ENCODE measurements at regions not wholly inside any gene's neighbourhood (a gene's known extent, or its start where the extent isn't known, plus 50 kb on each side); places are given as distances from the start of the nearest gene placed in this dataset.

- WGBS, 2 donors = 65 to 71% methylated on average over 3 of the region's 3 CpGs
- H3K4me1 ChIP-seq = no peaks in the 10 kb centered on the region
Observed at GRCh38 chr7:145152589-145152988, 316.7 kb upstream of the TPK1 start.

DNA sequence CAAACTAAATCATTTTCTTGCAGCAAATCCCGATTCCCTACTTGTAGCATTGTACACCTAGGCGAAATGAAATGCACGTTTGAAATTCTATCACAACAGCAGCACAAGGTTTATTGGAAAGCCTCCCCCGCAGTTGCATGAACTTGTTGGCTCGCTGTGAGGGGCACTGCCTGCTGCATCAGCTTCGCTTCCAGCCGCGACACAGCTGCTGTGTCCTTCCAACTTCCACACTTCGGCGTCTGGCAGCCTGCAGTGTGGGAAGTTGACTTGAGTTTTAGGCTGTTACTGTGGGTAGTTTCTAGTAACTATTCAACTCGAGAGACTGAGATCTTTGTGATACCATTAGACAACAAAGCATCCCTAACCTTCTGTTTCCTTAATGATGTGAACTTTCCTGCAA is 315.8 kb upstream of the TPK1 start:
- no peak for TF ChIP-seq POLR2AphosphoS5 (IDR thresholded peaks at IDR 0.05)
- no peak for TF ChIP-seq EP300 (IDR thresholded peaks at IDR 0.05)
- TF ChIP-seq POLR2A (IDR thresholded peaks at IDR 0.05) = no peak
- TF ChIP-seq CTCF (IDR thresholded peaks at IDR 0.05) = no peak
- intact Hi-C loops (cut with DNase I) = no loop called here
- Histone ChIP-seq H3K4me1 (no peaks in the 10 kb centered on the region), H3K36me3 (no peaks in the 10 kb centered on the region), H3K27me3 (no peaks in the 10 kb centered on the region), H3K27ac (no peak overlapping the region), H3K4me3 (no peak overlapping the region), H3K9me3 (no peaks in the 10 kb centered on the region)
- WGBS, 2 donors = 70 to 72% methylated on average over 11 of the region's 11 CpGs
- no peak for DNase-seq

More at GRCh38 chr7:145152589-145152988, 316.7 kb upstream of the TPK1 start:
- Histone ChIP-seq H3K27ac (no peak overlapping the region), H3K4me3 (no peak overlapping the region), H3K27me3 (no peaks in the 10 kb centered on the region), H3K36me3 (no peaks in the 10 kb centered on the region), H3K9me3 (no peaks in the 10 kb centered on the region)
- TF ChIP-seq CTCF (IDR thresholded peaks at IDR 0.05) (no peak), POLR2AphosphoS5 (IDR thresholded peaks at IDR 0.05) (no peak), POLR2A (IDR thresholded peaks at IDR 0.05) (no peak), EP300 (IDR thresholded peaks at IDR 0.05) (no peak)
- DNase-seq = no peak
- intact Hi-C loops (cut with DNase I) = no loop called here

- WGBS, 2 donors = 55 to 78% methylated on average over 2 of the region's 2 CpGs
- H3K27ac ChIP-seq = no peak overlapping the region
- H3K36me3 ChIP-seq = no peaks in the 10 kb centered on the region
- intact Hi-C loops (cut with DNase I) = no loop called here
- DNase-seq = no peak
- TF ChIP-seq POLR2AphosphoS5 (IDR thresholded peaks at IDR 0.05) = no peak
- TF ChIP-seq EP300 (IDR thresholded peaks at IDR 0.05) = no peak
- no peak for TF ChIP-seq POLR2A (IDR thresholded peaks at IDR 0.05)
- TF ChIP-seq CTCF (IDR thresholded peaks at IDR 0.05) = no peak
- H3K9me3 ChIP-seq = no peaks in the 10 kb centered on the region
- H3K27me3 ChIP-seq = no peaks in the 10 kb centered on the region
- H3K4me1 ChIP-seq = no peaks in the 10 kb centered on the region
- H3K4me3 ChIP-seq = no peak overlapping the region
Observed at GRCh38 chr7:145147865-145148264, 312.0 kb upstream of the TPK1 start.

GRCh38 chr7:145143685-145144084 is 307.8 kb upstream of the TPK1 start:
- TF ChIP-seq POLR2AphosphoS5 (IDR thresholded peaks at IDR 0.05) = no peak
- no peak for TF ChIP-seq POLR2A (IDR thresholded peaks at IDR 0.05)
- no peak for TF ChIP-seq CTCF (IDR thresholded peaks at IDR 0.05)
- no peak for TF ChIP-seq EP300 (IDR thresholded peaks at IDR 0.05)
- intact Hi-C loops (cut with DNase I) = no loop called here
- Histone ChIP-seq H3K9me3 (no peaks in the 10 kb centered on the region), H3K4me1 (no peaks in the 10 kb centered on the region), H3K27me3 (no peaks in the 10 kb centered on the region), H3K36me3 (no peaks in the 10 kb centered on the region), H3K4me3 (no peak overlapping the region), H3K27ac (no peak overlapping the region)
- no peak for DNase-seq
- 76 to 82% methylated on average over 5 of the region's 5 CpGs for WGBS, 2 donors

- intact Hi-C loops (cut with DNase I) = no loop called here
- Histone ChIP-seq H3K4me1 (no peaks in the 10 kb centered on the region), H3K27me3 (no peaks in the 10 kb centered on the region), H3K4me3 (no peak overlapping the region), H3K36me3 (no peaks in the 10 kb centered on the region), H3K27ac (no peak overlapping the region), H3K9me3 (no peaks in the 10 kb centered on the region)
- DNase-seq = no peak
- TF ChIP-seq POLR2AphosphoS5 (IDR thresholded peaks at IDR 0.05) (no peak), CTCF (IDR thresholded peaks at IDR 0.05) (no peak), POLR2A (IDR thresholded peaks at IDR 0.05) (no peak), EP300 (IDR thresholded peaks at IDR 0.05) (no peak)
Observed at GRCh38 chr7:145134377-145134776, 298.5 kb upstream of the TPK1 start.

All from sigmoid colon (tissue), 6 donors.